ENCODE measurements at regions not wholly inside any gene's neighbourhood (a gene's known extent, or its start where the extent isn't known, plus 50 kb on each side); places are given as distances from the start of the nearest gene placed in this dataset.

DNA sequence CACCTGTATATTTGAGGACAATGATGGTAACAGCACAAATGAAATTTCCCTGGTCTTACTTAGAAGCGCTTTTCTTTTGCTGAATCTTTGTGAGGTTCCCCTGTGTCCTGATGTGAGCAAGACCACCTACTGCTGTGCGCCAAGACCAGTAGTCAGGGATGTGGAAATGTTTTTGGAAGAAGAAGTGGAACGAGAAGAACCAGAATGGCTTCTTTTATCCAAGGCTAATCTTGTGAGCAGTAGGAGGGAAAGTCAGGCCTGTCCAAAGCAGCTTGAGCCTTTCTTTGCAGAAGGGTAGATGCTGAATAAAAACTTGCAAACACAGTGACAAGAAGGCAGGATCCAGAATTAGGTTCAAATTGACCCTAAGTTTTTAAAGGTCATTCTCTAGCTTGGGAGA lies 223.0 kb downstream of the FAT3 start:
- no peak overlapping the region for H3K4me2 ChIP-seq
- H3K9ac ChIP-seq, result no peak overlapping the region
- WGBS (ENCODE audit: low lambda C conversion rate), result 83% methylated on average over 3 of the region's 3 CpGs
- no peaks in the 10 kb centered on the region for H3K79me2 ChIP-seq (ENCODE audit: insufficient read depth)
- CTCF ChIA-PET, result no interaction called here
- H3K27ac ChIP-seq (ENCODE audit: low read depth in 2 of 2, low read length in 1 of 2), result no peak overlapping the region
- no peak overlapping the region for H3K4me3 ChIP-seq (ENCODE audit: low read depth in 2 of 2, low read length in 1 of 2)
- peaks cover 0 to 10% of the 10 kb centered on the region in 2 experiments; a peak in 1 of 4 replicates for H3K4me1 ChIP-seq (ENCODE audit: control insufficient read depth in 1 of 2, insufficient read depth in 2 of 2, low read depth in 1 of 2, low read length in 1 of 2)
- H3F3A ChIP-seq (replicated peaks; ENCODE audit: insufficient read depth), result no peaks in the 10 kb centered on the region
- H3K9me3 ChIP-seq, result no peaks in the 10 kb centered on the region
- H2AFZ ChIP-seq (ENCODE audit: low read depth), result no peak overlapping the region
- DNase-seq, result no peak
- POLR2A ChIA-PET, result no interaction called here
- H3K36me3 ChIP-seq (replicated peaks in 1 of 2; ENCODE audit: control insufficient read depth in 1 of 2, insufficient read depth in 2 of 2, low read length in 1 of 2), result no peaks in the 10 kb centered on the region
- TF ChIP-seq YY1 (IDR thresholded peaks at IDR 0.05; ENCODE audit: low read depth) (no peak), POLR2AphosphoS5 (IDR thresholded peaks at IDR 0.05; ENCODE audit: low read depth, low read length) (no peak), TCF12 (IDR thresholded peaks at IDR 0.05) (no peak), RCOR1 (IDR thresholded peaks at IDR 0.05; ENCODE audit: low read length) (no peak), SIN3A (IDR thresholded peaks at IDR 0.05; ENCODE audit: borderline replicate concordance, low read depth, low read length) (no peak), CTCF (IDR thresholded peaks at IDR 0.05) (no peak), TEAD4 (IDR thresholded peaks at IDR 0.05; ENCODE audit: borderline replicate concordance, insufficient read depth) (no peak), CHD2 (IDR thresholded peaks at IDR 0.05; ENCODE audit: low read length, partially characterized antibody) (no peak), RFX5 (IDR thresholded peaks at IDR 0.05; ENCODE audit: low read length) (no peak), FOSL2 (IDR thresholded peaks at IDR 0.05; ENCODE audit: borderline replicate concordance, low read depth) (no peak)
- TF ChIP-seq, protein P1, sequence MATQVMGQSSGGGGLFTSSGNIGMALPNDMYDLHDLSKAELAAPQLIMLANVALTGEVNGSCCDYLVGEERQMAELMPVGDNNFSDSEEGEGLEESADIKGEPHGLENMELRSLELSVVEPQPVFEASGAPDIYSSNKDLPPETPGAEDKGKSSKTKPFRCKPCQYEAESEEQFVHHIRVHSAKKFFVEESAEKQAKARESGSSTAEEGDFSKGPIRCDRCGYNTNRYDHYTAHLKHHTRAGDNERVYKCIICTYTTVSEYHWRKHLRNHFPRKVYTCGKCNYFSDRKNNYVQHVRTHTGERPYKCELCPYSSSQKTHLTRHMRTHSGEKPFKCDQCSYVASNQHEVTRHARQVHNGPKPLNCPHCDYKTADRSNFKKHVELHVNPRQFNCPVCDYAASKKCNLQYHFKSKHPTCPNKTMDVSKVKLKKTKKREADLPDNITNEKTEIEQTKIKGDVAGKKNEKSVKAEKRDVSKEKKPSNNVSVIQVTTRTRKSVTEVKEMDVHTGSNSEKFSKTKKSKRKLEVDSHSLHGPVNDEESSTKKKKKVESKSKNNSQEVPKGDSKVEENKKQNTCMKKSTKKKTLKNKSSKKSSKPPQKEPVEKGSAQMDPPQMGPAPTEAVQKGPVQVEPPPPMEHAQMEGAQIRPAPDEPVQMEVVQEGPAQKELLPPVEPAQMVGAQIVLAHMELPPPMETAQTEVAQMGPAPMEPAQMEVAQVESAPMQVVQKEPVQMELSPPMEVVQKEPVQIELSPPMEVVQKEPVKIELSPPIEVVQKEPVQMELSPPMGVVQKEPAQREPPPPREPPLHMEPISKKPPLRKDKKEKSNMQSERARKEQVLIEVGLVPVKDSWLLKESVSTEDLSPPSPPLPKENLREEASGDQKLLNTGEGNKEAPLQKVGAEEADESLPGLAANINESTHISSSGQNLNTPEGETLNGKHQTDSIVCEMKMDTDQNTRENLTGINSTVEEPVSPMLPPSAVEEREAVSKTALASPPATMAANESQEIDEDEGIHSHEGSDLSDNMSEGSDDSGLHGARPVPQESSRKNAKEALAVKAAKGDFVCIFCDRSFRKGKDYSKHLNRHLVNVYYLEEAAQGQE (IDR thresholded peaks at IDR 0.05; ENCODE audit: low read depth, low read length), result no peak
- TF ChIP-seq, protein P2, sequence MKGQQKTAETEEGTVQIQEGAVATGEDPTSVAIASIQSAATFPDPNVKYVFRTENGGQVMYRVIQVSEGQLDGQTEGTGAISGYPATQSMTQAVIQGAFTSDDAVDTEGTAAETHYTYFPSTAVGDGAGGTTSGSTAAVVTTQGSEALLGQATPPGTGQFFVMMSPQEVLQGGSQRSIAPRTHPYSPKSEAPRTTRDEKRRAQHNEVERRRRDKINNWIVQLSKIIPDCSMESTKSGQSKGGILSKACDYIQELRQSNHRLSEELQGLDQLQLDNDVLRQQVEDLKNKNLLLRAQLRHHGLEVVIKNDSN (IDR thresholded peaks at IDR 0.05; ENCODE audit: borderline replicate concordance, low read depth), result no peak
- no peaks in the 10 kb centered on the region for H4K20me1 ChIP-seq (ENCODE audit: insufficient read depth)
- no peaks in the 10 kb centered on the region for H3K9me2 ChIP-seq
- H3K27me3 ChIP-seq (ENCODE audit: insufficient read depth), result no peaks in the 10 kb centered on the region

All from SK-N-SH (cell line).